ENCODE measurements at regions not wholly inside any gene's neighbourhood (a gene's known extent, or its start where the extent isn't known, plus 50 kb on each side); places are given as distances from the start of the nearest gene placed in this dataset.

GRCh38 chr9:89888677-89889076 lies 283.9 kb downstream of the GADD45G start (continued):
- TF ChIP-seq ZNF462 (CRISPR knock-in tag; IDR thresholded peaks at IDR 0.05) (no peak), CTCF (conservative IDR thresholded peaks at IDR 0.05; ENCODE audit: low read depth in 2 of 2) (no peak), EZH2phosphoT487 (IDR thresholded peaks at IDR 0.05; ENCODE audit: unreplicated experiment) (no peak), NANOG (IDR thresholded peaks at IDR 0.05; ENCODE audit: borderline replicate concordance) (no peak), ZNF114 (CRISPR knock-in tag; IDR thresholded peaks at IDR 0.05) (no peak), POLR2AphosphoS5 (IDR thresholded peaks at IDR 0.05; ENCODE audit: low read depth) (no peak)

GRCh38 chr9:89889865-89890264 lies 285.1 kb downstream of the GADD45G start:
- Histone ChIP-seq H3F3A (replicated peaks; ENCODE audit: low read depth) (no peaks in the 10 kb centered on the region), H3K27me3 (ENCODE audit: insufficient read depth) (no peaks in the 10 kb centered on the region), H3K36me3 (ENCODE audit: insufficient read depth) (no peaks in the 10 kb centered on the region), H3K4me3 (no peak overlapping the region), H3K4me1 (ENCODE audit: insufficient read depth) (no peaks in the 10 kb centered on the region), H3K79me2 (replicated peaks; ENCODE audit: insufficient read depth) (no peaks in the 10 kb centered on the region), H3K27ac (ENCODE audit: low read depth) (no peak overlapping the region), H3K9me2 (ENCODE audit: insufficient read depth) (no peaks in the 10 kb centered on the region), H3K4me2 (no peak overlapping the region), H4K20me1 (replicated peaks; ENCODE audit: insufficient read depth) (no peaks in the 10 kb centered on the region), H2AFZ (no peak overlapping the region)
- Mint-ChIP-seq H3K27me3 (ENCODE audit: insufficient read depth, low read depth, poor library complexity) (peaks cover 6% of the 10 kb centered on the region), H3K9me3 (no peaks in the 10 kb centered on the region; the same call in 2 of the 3 replicates), H3K27ac (no peak overlapping the region), H3K4me1 (peaks cover 8% of the 10 kb centered on the region), H3K4me3 (no peak overlapping the region), H3K36me3 (ENCODE audit: low read depth) (no peaks in the 10 kb centered on the region)
- DNase-seq (ENCODE audit: low spot score) (no peak), ATAC-seq (no peak)
- TF ChIP-seq EZH2phosphoT487 (IDR thresholded peaks at IDR 0.05; ENCODE audit: unreplicated experiment) (no peak), ZNF462 (CRISPR knock-in tag; IDR thresholded peaks at IDR 0.05) (no peak)

Measured in GM23338 (cell line).